Esophagus muscularis mucosa (tissue), 4 donors: ENCODE measurements at regions not wholly inside any gene's neighbourhood (a gene's known extent, or its start where the extent isn't known, plus 50 kb on each side); places are given as distances from the start of the nearest gene placed in this dataset.

Experiments
- DNase-seq: peaks from one replicate; pipeline ENCODE4 v3.0.0-alpha.2; 2017; ENCODE audit errors: extremely low spot score
- H3K27ac ChIP-seq, 4 donors: fragments of 200-600 bp; sonication (generic); replicated peaks in 1 of 4; 1 replicate in 3 of 4; 2 replicates in 1 of 4; pipeline ENCODE4 v1.5.1; 2016 to 2019; ENCODE audit warnings: mild to moderate bottlenecking in 1 of 4
- H3K27me3 ChIP-seq, 4 donors: fragments of 200-600 bp; sonication (generic); one replicate each; pipeline versions ENCODE4 v1.5.1 to v1.6.0; 2016 to 2019
- H3K36me3 ChIP-seq, 4 donors: fragments of 200-600 bp; sonication (generic); one replicate each; pipeline ENCODE4 v1.5.1; 2016 to 2019
- H3K4me1 ChIP-seq, 4 donors: fragments of 200-600 bp; sonication (generic); one replicate each; pipeline ENCODE4 v1.5.1; 2016 to 2019
- H3K4me3 ChIP-seq, 4 donors: fragments of 200-600 bp; sonication (generic); 1 replicate in 2 of 4; 2 replicates in 2 of 4; pipeline ENCODE4 v1.5.1; 2016 to 2019; ENCODE audit warnings: mild to moderate bottlenecking in 4 of 4, moderate library complexity in 1 of 4
- H3K9me3 ChIP-seq, 4 donors: fragments of 200-600 bp; sonication (generic); 1 replicate in 3 of 4; 2 replicates in 1 of 4; pipeline ENCODE4 v1.5.1; 2016 to 2019
- EP300 ChIP-seq: sonication (generic); formaldehyde crosslinking; IDR thresholded peaks from one replicate; pipeline ENCODE4 v1.6.1; 2017; ENCODE audit warnings: antibody characterized with exemption
- POLR2A ChIP-seq: fragments of 450-650 bp; IDR thresholded peaks from one replicate; pipeline ENCODE4 v1.6.1; 2017; ENCODE audit warnings: antibody characterized with exemption, moderate library complexity, mild to moderate bottlenecking, low read depth
- POLR2AphosphoS5 ChIP-seq, 2 donors: sonication (generic); formaldehyde crosslinking; IDR thresholded peaks; one replicate each; pipeline ENCODE4 v1.6.1; 2017; ENCODE audit warnings: antibody characterized with exemption in 2 of 2
- WGBS: methylation state at CpG from one replicate; pipeline ENCODE4 v1.1.5; 2018; 5-methylcytosine and 5-hydroxymethylcytosine counted together
- intact Hi-C: fragments of 100-400 bp; cut with DNase I; formaldehyde crosslinking; loops from one replicate; pipeline ENCODE4 v1.15.1; 2023
- TF ChIP-seq, protein P1 (sequence below), 3 experiments: fragments of 200-600 bp in 2 of 3; fragments of 450-650 bp in 1 of 3; sonication (generic) in 2 of 3; IDR thresholded peaks; one replicate each; pipeline ENCODE4 v1.5.1; 2017 to 2019; ENCODE audit warnings: antibody characterized with exemption in 3 of 3, mild to moderate bottlenecking in 2 of 3, moderate library complexity in 1 of 3

DNA sequence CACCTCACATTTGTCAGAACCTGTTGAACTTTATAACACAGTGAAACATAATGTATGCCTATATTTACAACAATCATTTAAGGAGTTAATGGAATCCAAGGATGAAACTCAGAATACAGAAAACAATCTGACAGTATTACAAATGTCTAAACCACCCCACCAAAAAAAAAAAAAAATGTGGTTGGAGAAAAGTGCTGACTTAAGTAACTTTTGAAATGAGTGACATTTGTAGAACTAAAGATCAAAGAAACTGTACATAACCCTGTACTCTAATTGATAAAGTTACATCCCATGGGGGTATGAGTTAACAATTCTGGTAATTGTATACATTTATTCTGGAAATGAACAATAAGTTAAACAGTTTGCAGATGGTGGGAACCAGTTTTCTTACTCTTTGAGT is 372.1 kb upstream of the TMEFF2 start:
- intact Hi-C loops, result no loop called here
- Histone ChIP-seq H3K27me3 (no peaks in the 10 kb centered on the region), H3K27ac (no peak overlapping the region), H3K9me3 (no peaks in the 10 kb centered on the region), H3K4me3 (no peak overlapping the region), H3K4me1 (no peaks in the 10 kb centered on the region), H3K36me3 (no peaks in the 10 kb centered on the region)
- TF ChIP-seq POLR2A (no peak), POLR2AphosphoS5 (IDR thresholded peaks at IDR 0.05) (no peak), EP300 (no peak)
- TF ChIP-seq, protein P1, sequence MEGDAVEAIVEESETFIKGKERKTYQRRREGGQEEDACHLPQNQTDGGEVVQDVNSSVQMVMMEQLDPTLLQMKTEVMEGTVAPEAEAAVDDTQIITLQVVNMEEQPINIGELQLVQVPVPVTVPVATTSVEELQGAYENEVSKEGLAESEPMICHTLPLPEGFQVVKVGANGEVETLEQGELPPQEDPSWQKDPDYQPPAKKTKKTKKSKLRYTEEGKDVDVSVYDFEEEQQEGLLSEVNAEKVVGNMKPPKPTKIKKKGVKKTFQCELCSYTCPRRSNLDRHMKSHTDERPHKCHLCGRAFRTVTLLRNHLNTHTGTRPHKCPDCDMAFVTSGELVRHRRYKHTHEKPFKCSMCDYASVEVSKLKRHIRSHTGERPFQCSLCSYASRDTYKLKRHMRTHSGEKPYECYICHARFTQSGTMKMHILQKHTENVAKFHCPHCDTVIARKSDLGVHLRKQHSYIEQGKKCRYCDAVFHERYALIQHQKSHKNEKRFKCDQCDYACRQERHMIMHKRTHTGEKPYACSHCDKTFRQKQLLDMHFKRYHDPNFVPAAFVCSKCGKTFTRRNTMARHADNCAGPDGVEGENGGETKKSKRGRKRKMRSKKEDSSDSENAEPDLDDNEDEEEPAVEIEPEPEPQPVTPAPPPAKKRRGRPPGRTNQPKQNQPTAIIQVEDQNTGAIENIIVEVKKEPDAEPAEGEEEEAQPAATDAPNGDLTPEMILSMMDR (IDR thresholded peaks at IDR 0.05), result no peak
- DNase-seq, result no peak

DNA sequence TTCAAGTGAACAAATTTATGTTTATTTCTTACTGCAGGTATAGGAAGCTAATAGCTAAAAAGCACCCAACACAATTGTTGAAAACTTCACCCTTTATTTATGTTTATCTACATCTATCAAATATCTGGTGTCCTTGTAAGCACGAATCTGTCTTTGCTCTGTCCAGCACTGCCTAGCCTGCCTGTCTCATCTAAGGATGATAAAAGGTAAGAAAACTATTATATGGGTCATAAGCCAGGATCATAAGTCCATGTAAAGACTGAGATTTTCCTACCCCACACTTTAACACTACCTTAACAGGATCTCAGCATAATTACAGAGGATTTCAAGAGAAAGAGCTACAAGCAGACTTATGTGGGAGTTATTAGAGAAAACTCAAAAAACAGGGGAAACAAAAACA is 365.6 kb upstream of the TMEFF2 start:
- H3K4me1 ChIP-seq, result no peaks in the 10 kb centered on the region
- WGBS, result 50% methylated on average over 1 of the region's 1 CpG
- H3K9me3 ChIP-seq, result no peaks in the 10 kb centered on the region
- no peak overlapping the region for H3K4me3 ChIP-seq
- no peaks in the 10 kb centered on the region for H3K36me3 ChIP-seq
- DNase-seq, result no peak
- H3K27ac ChIP-seq, result no peak overlapping the region
- no peaks in the 10 kb centered on the region for H3K27me3 ChIP-seq
- intact Hi-C loops, result no loop called here
- TF ChIP-seq POLR2A (no peak), EP300 (no peak), POLR2AphosphoS5 (IDR thresholded peaks at IDR 0.05) (no peak)
- TF ChIP-seq, protein P1 (IDR thresholded peaks at IDR 0.05), result no peak

DNA sequence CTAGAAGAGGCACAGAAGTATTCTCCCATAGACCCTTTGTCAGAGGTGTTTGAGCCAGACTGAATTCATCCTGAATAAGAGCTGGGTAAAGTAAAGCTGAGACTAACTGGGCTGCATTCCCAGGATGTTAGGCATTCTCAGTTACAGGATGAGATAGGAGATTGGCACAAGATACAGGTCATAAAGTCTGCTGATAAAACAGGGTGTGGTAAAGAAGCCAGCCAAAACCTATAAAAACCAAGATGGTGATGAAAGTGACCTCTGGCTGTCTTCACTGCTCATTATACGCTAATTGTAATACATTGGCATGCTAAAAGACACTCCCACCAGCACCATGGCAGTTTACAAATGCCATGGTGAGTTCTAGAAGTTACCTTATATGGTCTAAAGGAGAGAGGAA is 364.9 kb upstream of the TMEFF2 start:
- 0% methylated on average over 1 of the region's 1 CpG for WGBS

DNA sequence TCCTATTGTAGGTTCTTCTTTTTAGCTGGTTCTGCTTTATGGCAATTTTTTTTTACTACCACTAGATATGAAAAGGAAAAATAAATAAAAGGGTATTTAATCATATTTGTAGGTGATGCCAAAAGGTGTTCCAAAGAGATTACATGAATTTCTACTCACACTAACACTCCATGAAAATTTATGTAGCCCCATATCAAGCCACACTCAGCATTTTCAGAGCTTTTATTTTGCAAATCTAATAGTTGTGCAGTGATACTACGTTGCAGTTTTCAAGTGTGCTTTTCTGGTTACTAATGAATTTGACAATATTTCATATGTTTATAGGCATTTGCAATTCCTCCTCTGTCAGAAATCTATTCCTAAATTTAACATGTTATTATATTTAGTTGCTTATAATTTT is 363.9 kb upstream of the TMEFF2 start:
- no peaks in the 10 kb centered on the region for H3K36me3 ChIP-seq
- WGBS, result 64% methylated on average over 1 of the region's 1 CpG
- no peaks in the 10 kb centered on the region for H3K4me1 ChIP-seq
- intact Hi-C loops, result no loop called here
- no peaks in the 10 kb centered on the region for H3K9me3 ChIP-seq
- H3K4me3 ChIP-seq, result no peak overlapping the region
- no peak for DNase-seq
- TF ChIP-seq, protein P1 (IDR thresholded peaks at IDR 0.05), result no peak
- TF ChIP-seq EP300 (no peak), POLR2A (no peak), POLR2AphosphoS5 (IDR thresholded peaks at IDR 0.05) (no peak)
- no peak overlapping the region for H3K27ac ChIP-seq
- H3K27me3 ChIP-seq, result no peaks in the 10 kb centered on the region

More for the DNA sequence above, 364.9 kb upstream of the TMEFF2 start:
- Histone ChIP-seq H3K9me3 (no peaks in the 10 kb centered on the region), H3K27me3 (no peaks in the 10 kb centered on the region), H3K4me1 (no peaks in the 10 kb centered on the region), H3K4me3 (no peak overlapping the region), H3K27ac (no peak overlapping the region), H3K36me3 (no peaks in the 10 kb centered on the region)
- no peak for DNase-seq
- intact Hi-C loops, result no loop called here
- TF ChIP-seq POLR2A, result no peak
- TF ChIP-seq, protein P1 (IDR thresholded peaks at IDR 0.05), result no peak
- no peak for TF ChIP-seq POLR2AphosphoS5 (IDR thresholded peaks at IDR 0.05)
- no peak for TF ChIP-seq EP300

DNA sequence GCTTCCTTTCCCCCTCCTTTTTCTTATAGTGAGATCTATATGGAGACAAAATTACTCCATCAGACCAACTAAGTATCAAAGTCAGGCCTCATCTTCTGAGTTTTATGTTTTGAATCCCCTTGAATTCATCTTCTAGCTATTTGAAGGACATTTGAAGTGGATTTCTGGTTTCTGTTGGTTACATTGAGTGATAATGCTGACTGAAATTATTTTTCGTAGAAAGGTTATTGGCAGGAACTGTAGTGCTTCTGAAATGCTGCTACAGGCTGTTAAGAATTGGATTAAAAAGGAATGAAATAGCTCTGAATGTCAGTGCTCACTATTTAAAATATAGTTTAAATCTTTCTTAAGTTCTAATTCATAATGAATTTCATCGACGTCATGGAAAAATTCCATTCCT is 361.0 kb upstream of the TMEFF2 start:
- Histone ChIP-seq H3K9me3 (no peaks in the 10 kb centered on the region), H3K4me1 (no peaks in the 10 kb centered on the region), H3K27me3 (no peaks in the 10 kb centered on the region), H3K27ac (no peak overlapping the region), H3K36me3 (no peaks in the 10 kb centered on the region), H3K4me3 (no peak overlapping the region)
- TF ChIP-seq POLR2A (no peak), EP300 (no peak), POLR2AphosphoS5 (IDR thresholded peaks at IDR 0.05) (no peak)
- TF ChIP-seq, protein P1 (IDR thresholded peaks at IDR 0.05), result no peak
- 75% methylated on average over 3 of the region's 3 CpGs for WGBS
- DNase-seq, result no peak
- intact Hi-C loops, result no loop called here
